ENCODE measurements at regions not wholly inside any gene's neighbourhood (a gene's known extent, or its start where the extent isn't known, plus 50 kb on each side); places are given as distances from the start of the nearest gene placed in this dataset.

DNA sequence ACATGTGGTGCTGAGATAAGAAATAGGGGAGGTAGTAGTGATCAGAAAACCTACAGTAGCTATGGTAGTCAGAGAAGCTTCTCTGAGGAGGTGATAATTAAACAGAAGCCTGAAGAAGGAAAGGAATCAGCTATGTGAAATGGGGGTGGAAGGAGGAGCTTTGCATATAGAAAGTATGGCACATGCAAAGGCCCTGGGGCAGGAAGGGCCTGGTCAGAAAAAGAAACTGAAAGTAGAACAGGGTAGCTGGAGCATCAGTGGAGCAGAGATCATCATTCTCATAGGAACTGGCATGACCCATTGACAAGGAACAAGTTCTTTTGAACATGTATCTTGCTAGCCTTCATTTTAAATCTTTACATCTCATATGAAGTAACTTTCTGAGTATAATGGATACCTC, 80.7 kb upstream of the ADRA1B start:
- Mint-ChIP-seq H3K27ac (no peak overlapping the region), H3K27me3 (peaks cover 4% of the 10 kb centered on the region), H3K36me3 (ENCODE audit: insufficient read depth) (no peaks in the 10 kb centered on the region), H3K9me3 (ENCODE audit: low read depth) (no peaks in the 10 kb centered on the region), H3K4me3 (ENCODE audit: low read depth) (no peak overlapping the region), H3K4me1 (ENCODE audit: low read depth) (no peaks in the 10 kb centered on the region)
- DNase-seq (ENCODE audit: low spot score, unreplicated experiment): no peak
- no peak for TF ChIP-seq CTCF (IDR thresholded peaks at IDR 0.05; ENCODE audit: unreplicated experiment)

DNA sequence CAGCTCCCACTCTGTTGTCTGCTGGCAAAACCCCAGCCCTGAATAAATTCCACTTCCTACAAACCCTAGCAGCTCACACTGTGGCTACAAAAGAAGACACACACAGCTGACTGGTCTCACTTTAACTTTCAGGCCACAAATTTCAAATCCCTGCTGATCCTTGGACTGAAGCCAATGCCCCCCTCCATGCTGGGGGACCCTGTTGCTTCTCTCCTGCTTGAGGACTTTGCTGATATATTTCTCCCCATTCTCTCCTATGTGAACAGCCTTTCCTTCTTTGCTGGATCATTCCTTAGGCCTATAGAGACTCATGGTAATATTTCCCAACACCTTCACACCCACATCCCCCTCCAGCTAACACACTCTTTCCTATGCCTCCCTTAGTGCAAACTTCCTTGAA, 79.6 kb upstream of the ADRA1B start:
- H3K4me1 Mint-ChIP-seq (ENCODE audit: low read depth): no peaks in the 10 kb centered on the region

GRCh38 chr5:159837860-159838259, 78.4 kb upstream of the ADRA1B start:
- H3K36me3 Mint-ChIP-seq (ENCODE audit: insufficient read depth): no peaks in the 10 kb centered on the region
- H3K4me3 Mint-ChIP-seq (ENCODE audit: low read depth): no peak overlapping the region
- H3K27me3 Mint-ChIP-seq: peaks cover 8% of the 10 kb centered on the region
- no peak overlapping the region for H3K27ac Mint-ChIP-seq
- DNase-seq (ENCODE audit: low spot score, unreplicated experiment): no peak
- H3K9me3 Mint-ChIP-seq (ENCODE audit: low read depth): no peaks in the 10 kb centered on the region
- no peak for TF ChIP-seq CTCF (IDR thresholded peaks at IDR 0.05; ENCODE audit: unreplicated experiment)
- no peaks in the 10 kb centered on the region for H3K4me1 Mint-ChIP-seq (ENCODE audit: low read depth)

More for the DNA sequence above, 79.6 kb upstream of the ADRA1B start:
- Mint-ChIP-seq H3K4me3 (ENCODE audit: low read depth) (no peak overlapping the region), H3K27ac (no peak overlapping the region), H3K9me3 (ENCODE audit: low read depth) (no peaks in the 10 kb centered on the region), H3K36me3 (ENCODE audit: insufficient read depth) (no peaks in the 10 kb centered on the region), H3K27me3 (peaks cover 5% of the 10 kb centered on the region)
- no peak for DNase-seq (ENCODE audit: low spot score, unreplicated experiment)
- TF ChIP-seq CTCF (IDR thresholded peaks at IDR 0.05; ENCODE audit: unreplicated experiment): no peak

- Mint-ChIP-seq H3K36me3 (ENCODE audit: insufficient read depth) (no peaks in the 10 kb centered on the region), H3K27me3 (peaks cover 8% of the 10 kb centered on the region), H3K9me3 (ENCODE audit: low read depth) (no peaks in the 10 kb centered on the region), H3K4me1 (ENCODE audit: low read depth) (no peaks in the 10 kb centered on the region), H3K4me3 (ENCODE audit: low read depth) (no peak overlapping the region), H3K27ac (no peak overlapping the region)
- DNase-seq (ENCODE audit: low spot score, unreplicated experiment): no peak
- no peak for TF ChIP-seq CTCF (IDR thresholded peaks at IDR 0.05; ENCODE audit: unreplicated experiment)
Observed at GRCh38 chr5:159838551-159839222, 77.6 kb upstream of the ADRA1B start.

DNA sequence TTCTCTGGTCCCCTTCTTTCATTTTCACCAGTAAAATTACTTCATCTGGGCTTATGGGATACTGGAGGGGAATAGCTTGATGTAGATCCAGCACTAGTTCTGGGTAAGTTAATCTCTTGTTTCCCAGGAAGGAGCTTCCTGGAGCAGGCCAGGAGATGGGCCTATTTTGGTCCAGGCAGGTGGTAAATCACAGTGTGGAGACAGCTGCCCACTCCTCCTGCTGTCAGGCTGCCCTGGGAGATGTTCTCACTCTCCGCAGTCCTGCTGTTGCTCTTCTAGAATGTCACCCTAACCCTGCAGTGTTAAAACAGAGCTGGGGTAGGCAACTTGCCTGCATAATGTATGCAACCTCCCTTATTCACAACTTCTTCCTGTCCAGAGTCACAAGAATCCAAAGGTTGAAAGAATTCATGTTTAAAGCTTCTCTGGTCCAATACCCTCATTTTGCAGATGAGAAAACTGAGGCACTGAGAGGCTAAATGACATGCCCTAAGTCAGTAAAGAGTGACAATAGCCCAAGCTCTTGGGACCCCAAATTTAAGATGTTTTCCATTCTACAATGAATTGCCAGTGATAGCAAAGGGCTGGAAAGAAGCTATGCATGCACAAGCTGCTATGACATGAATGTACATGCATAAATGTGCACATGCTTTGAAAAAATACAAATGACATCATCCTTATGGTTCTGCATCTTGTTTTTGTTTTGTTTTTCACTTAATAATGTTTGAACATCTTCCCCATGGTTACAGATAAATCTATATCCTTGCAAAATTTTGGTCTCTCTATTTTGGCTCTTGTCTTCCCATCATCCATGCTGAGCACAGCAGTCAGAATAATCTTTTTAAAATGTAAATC, 71.8 kb upstream of the ADRA1B start:
- Mint-ChIP-seq H3K4me3 (ENCODE audit: low read depth) (no peak overlapping the region), H3K4me1 (ENCODE audit: low read depth) (no peaks in the 10 kb centered on the region), H3K27ac (no peak overlapping the region), H3K27me3 (peaks cover 11% of the 10 kb centered on the region), H3K9me3 (ENCODE audit: low read depth) (no peaks in the 10 kb centered on the region), H3K36me3 (ENCODE audit: insufficient read depth) (no peaks in the 10 kb centered on the region)
- no peak for TF ChIP-seq CTCF (IDR thresholded peaks at IDR 0.05; ENCODE audit: unreplicated experiment)
- DNase-seq (ENCODE audit: low spot score, unreplicated experiment): no peak
